ENCODE measurements at regions not wholly inside any gene's neighbourhood (a gene's known extent, or its start where the extent isn't known, plus 50 kb on each side); places are given as distances from the start of the nearest gene placed in this dataset.
A peak's percentile ranks its signal among the peaks of the same experiment; 100 is the strongest.
"Not testable (repeated sequence)": the region's sequence is repeated elsewhere in the genome, so short reads cannot be mapped to it uniquely, and the experiment has no call there.

GRCh38 chr18:43341014-43341413, 63.7 kb upstream of the SYT4 start:
- no peak for DNase-seq (ENCODE audit: low read depth)

DNA sequence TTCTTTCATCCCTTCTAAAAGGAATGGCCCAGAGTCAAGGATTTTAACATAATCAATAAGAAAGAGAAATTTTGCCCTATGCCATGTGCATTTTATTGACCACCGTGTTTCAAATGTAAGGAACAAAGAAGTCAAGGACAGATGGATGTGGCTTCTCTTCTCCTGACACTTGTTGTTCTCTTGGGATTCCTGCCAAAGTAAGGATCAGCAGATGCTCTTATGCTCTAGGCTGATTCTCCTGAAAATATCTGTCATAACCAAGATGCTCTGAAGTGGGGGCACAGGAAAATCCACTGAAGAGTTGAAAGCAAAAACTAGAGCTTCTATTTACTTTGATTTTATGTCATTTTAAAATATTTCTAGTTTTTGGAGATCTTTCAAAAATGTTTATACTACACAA, 72.9 kb upstream of the SYT4 start:
- DNase-seq (ENCODE audit: low read depth): no peak

DNA sequence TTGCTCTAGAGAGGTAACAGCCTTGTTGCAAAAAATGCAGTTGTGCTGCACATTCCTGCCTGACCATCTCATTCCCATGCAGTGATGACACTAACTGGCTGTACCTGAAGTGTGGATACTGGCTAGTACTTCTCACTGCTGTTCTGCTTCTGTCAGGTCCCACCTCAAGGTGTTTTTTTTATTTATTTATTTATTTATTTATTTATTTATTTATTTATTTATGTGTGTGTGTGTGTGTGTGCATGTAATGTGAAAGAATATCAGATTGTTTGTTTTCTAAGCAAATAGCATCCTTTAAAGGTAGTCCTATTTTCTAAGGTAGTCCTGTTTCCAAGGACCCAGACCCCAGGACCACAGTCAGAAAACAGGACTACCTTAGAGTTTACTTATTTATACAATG, 87.2 kb upstream of the SYT4 start:
- DNase-seq (ENCODE audit: low read depth): no peak

GRCh38 chr18:43367895-43368294, 90.6 kb upstream of the SYT4 start:
- DNase-seq (ENCODE audit: low read depth): no peak

GRCh38 chr18:43369311-43369710, 92.0 kb upstream of the SYT4 start:
- not testable (repeated sequence) for DNase-seq (ENCODE audit: low read depth)

DNA sequence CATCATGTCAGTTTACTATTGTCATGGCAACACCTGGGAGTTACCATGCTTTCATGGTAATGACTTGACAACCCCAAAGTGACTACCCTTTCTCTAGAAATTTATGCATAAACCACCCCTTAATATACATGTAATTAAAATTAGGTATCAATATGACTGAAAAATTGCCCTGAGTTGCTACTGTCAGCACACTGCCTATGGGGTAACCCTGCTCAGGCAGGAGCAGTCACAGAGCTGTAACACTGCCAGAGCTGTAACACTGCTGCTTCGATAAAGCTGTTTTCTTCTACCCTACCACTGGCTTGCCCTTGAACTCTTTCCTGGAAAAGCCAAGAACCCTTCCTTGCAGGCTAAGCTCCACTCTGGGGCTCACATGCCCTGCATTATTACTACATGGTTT, 95.5 kb upstream of the SYT4 start:
- DNase-seq (ENCODE audit: low read depth): no peak

- no peak for DNase-seq (ENCODE audit: low read depth)
Measured at GRCh38 chr18:43380104-43380672, 102.9 kb upstream of the SYT4 start.

- no peak for DNase-seq (ENCODE audit: low read depth)
Measured at GRCh38 chr18:43382641-43383403, 105.5 kb upstream of the SYT4 start.

GRCh38 chr18:43389163-43389562, 111.9 kb upstream of the SYT4 start:
- DNase-seq (ENCODE audit: low read depth): no peak

GRCh38 chr18:43392168-43392567, 114.9 kb upstream of the SYT4 start:
- DNase-seq (ENCODE audit: low read depth): no peak

DNA sequence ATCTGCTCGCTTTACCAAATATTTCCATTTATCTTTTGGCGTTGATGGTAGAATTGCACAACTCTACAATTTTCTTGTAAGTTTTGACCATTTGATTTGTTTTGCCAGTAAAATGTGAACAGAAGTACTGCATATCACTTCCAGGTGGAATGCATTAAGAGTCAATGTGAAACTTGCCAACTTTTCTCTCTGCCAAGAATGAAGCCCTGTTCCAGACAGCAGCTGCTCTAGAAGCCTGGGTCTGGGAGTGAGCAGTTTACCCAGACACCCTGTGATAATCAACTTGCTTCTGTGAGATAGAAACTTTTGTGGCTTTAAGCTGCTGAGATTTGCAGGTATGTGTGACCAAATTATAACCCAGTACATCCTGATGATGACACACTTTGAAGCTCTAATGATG, 115.9 kb upstream of the SYT4 start:
- no peak for DNase-seq (ENCODE audit: low read depth)

GRCh38 chr18:43396266-43396665, 119.0 kb upstream of the SYT4 start:
- peak; percentile 8 for DNase-seq (ENCODE audit: low read depth)

- DNase-seq (ENCODE audit: low read depth): no peak
Measured at GRCh38 chr18:43398601-43399000, 121.3 kb upstream of the SYT4 start.

DNA sequence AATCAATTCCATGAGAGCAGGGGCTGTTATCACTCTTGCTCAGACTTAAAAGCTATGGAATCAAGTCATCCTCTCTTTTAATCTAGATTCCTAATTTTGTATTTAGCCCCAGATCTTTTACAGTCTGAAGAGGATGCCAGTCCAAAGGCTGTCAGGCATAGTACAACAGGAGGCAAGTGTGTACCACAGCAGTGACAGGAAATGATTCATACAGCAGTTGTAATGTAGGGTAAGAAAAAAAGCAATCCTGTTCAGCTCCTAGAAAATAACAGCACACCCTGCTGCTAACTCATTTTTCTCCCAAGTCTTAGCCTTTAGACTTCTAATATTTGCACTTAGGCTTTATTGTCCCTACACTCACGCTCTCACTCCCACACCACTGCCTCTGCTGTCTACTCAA, 127.8 kb upstream of the SYT4 start:
- DNase-seq (ENCODE audit: low read depth): no peak

GRCh38 chr18:43414006-43414405, 136.7 kb upstream of the SYT4 start:
- DNase-seq (ENCODE audit: low read depth): no peak

DNA sequence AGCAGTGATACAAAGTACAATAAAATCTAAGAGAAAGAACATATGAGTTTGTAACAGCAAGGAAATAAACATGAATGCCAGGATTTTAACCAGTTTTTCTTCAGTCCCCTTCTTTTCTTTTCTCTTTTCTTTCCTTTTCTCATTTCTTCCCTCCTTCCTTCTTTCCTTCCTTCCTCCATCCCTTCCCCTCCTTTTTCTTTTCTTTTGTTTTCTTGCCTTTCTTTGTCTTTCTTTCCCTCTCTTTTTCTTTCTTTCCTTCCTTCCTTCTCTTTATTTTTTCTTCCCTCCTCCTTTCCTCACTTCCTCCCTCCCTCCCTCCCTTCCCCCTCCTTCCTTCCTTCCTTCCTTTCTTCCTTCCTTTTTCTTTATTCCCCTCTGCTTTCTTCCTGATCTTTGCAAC, 142.8 kb upstream of the SYT4 start:
- DNase-seq (ENCODE audit: low read depth): no peak

DNA sequence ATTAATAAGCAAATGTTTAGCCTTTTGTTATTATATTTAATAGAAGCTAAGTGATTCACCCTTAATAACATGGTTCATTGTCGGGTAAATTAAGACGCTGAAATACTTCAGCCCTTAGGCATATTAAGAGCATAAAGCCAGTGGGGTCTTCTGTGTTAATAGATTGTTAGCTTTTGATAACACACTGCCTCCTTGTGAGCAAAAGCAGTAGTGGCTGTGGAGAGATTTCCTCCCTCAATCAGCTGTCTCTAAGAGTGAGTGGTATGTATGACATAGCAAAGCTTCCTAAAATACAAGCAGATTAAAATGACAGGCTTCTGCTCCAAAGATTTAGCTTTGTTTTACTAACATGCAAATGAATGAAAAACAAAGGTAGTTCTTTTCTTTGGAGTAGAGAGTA, 143.7 kb upstream of the SYT4 start:
- DNase-seq (ENCODE audit: low read depth): no peak

- DNase-seq (ENCODE audit: low read depth): no peak
Measured at GRCh38 chr18:43422518-43422917, 145.2 kb upstream of the SYT4 start.

- no peak for DNase-seq (ENCODE audit: low read depth)
Measured at GRCh38 chr18:43435851-43436250, 158.6 kb upstream of the SYT4 start.

DNA sequence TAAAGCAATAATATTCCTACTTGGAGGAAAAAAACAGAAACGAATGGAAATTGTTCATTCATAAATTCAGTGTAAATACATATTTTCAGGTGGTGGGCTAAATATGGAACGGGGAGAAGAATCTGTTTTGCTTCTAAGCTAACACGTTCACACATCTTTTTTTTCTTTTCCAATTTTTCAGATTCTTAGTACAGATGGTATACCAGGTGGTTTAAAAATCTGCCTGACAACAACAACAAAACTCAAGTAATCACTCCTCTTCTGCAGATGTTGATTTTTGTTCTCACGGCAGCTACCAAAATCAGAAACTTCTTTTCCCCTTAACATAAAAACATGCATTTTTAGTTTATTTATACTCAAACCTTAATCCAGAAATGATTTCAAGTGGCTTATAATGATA, 164.8 kb upstream of the SYT4 start:
- no peak for DNase-seq (ENCODE audit: low read depth)

- DNase-seq (ENCODE audit: low read depth): no peak
Measured at GRCh38 chr18:43442571-43442970, 165.3 kb upstream of the SYT4 start.

DNA sequence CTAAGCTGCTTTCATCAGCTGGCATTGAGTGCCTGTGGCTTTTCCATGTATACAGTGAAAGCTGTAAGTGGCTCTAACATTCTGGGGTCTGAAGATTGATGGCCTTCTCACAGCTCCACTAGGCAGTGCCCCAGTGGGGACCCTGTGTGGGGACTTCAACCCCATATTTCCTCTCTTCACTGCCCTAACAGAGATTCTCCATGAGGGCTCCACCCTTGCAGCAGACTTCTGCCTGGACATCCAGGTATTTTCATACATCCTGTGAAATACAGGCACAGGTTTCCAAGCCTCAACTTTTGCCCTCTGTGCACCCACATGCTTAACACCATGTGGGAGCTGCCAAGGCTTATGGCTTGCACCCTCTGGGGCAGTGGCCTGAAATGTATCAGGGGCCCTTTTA, 188.2 kb upstream of the SYT4 start:
- DNase-seq (ENCODE audit: low read depth): no peak

DNA sequence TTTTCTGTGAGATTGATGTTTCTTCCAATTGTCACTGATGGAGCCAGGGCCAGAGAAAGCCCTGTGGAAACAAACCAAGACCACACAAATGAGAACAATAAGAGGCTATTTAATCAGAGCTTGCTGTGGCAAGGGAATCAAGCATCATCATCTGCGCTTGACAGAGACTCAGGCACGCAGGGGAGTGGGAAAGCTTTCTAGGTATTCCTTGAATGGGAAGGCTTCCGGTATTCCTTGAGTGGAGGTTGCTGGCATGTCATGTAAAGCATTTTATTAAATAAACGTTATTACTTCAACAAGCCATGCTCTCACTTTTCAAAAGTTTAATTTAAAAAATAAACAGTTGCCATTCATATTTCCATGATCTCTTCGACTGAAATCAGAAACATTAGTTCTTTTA, 194.6 kb upstream of the SYT4 start:
- no peak for DNase-seq (ENCODE audit: low read depth)

GRCh38 chr18:43481069-43481468, 203.8 kb upstream of the SYT4 start:
- DNase-seq (ENCODE audit: low read depth): no peak

All from stromal cell of bone marrow (primary cell).